H1 (cell line): ENCODE measurements at regions not wholly inside any gene's neighbourhood (a gene's known extent, or its start where the extent isn't known, plus 50 kb on each side); places are given as distances from the start of the nearest gene placed in this dataset.

Experiments
- CTCF ChIA-PET: fragments of 300-600 bp; sonication (Branson Sonifier 250); formaldehyde crosslinking; loops from one replicate; lab custom pipeline; 2021; ENCODE audit not compliant: partially characterized antibody; lab: Charles Lee
- POLR2A ChIA-PET: fragments of 300-600 bp; sonication (Branson Sonifier 250); formaldehyde crosslinking; loops from one replicate; lab custom pipeline; 2021; ENCODE audit warnings: inconsistent platforms; ENCODE audit not compliant: partially characterized antibody; lab: Charles Lee
- DNase-seq, 2 experiments: peaks; one replicate each; pipeline versions ENCODE4 v3.0.0 to v3.0.0-alpha.2; 2010 to 2022; ENCODE audit warnings: low spot score in 2 of 2, low read depth in 1 of 2, mixed read lengths in 1 of 2
- FAIRE-seq: peaks from 2 replicates; lab custom pipeline; 2011; peaks lifted over from hg19 to GRCh38; lab: Jason Lieb, UNC
- H2AFZ ChIP-seq: 2 replicates; pipeline ENCODE4 v1.8.1; 2012; ENCODE audit warnings: low read length, inconsistent platforms
- H2AK5ac ChIP-seq: 2 replicates; pipeline ENCODE4 v1.6.1; 2013; ENCODE audit warnings: low read depth, low read length
- H2BK120ac ChIP-seq: replicated peaks from 2 replicates; pipeline ENCODE3; 2013; ENCODE audit warnings: low read depth, low read length, inconsistent platforms
- H2BK12ac ChIP-seq: 2 replicates; pipeline ENCODE4 v1.6.1; 2013; ENCODE audit warnings: low read depth, low read length
- H2BK15ac ChIP-seq: 2 replicates; pipeline ENCODE4 v1.6.1; 2013; ENCODE audit warnings: low read length
- H2BK20ac ChIP-seq: 2 replicates; pipeline ENCODE4 v1.6.1; 2013; ENCODE audit warnings: low read length
- H2BK5ac ChIP-seq: 2 replicates; pipeline ENCODE4 v1.6.1; 2013; ENCODE audit warnings: low read depth, low read length
- H3K14ac ChIP-seq: 2 replicates; pipeline ENCODE4 v1.6.1; 2013; ENCODE audit warnings: inconsistent platforms; ENCODE audit not compliant: insufficient read length
- H3K18ac ChIP-seq: 2 replicates; pipeline ENCODE4 v1.6.1; 2013; ENCODE audit warnings: low read length; ENCODE audit errors: extremely low read depth
- H3K23ac ChIP-seq: 2 replicates; pipeline ENCODE4 v1.6.1; 2013; ENCODE audit warnings: inconsistent platforms; ENCODE audit not compliant: insufficient read length
- H3K23me2 ChIP-seq: 2 replicates; pipeline ENCODE4 v1.6.1; 2013; ENCODE audit warnings: low read depth, low read length
- H3K27ac ChIP-seq: 2 replicates; pipeline ENCODE4 v1.6.1; 2011; ENCODE audit warnings: low read depth, low read length, inconsistent platforms
- H3K27me3 ChIP-seq, 4 experiments: replicated peaks in 1 of 4; 1 replicate in 1 of 4; 2 replicates in 3 of 4; pipeline versions ENCODE4 v1.6.1 to v1.8.1; 2011 to 2013; ENCODE audit warnings: low read length in 3 of 4, mild to moderate bottlenecking in 3 of 4, inconsistent platforms in 2 of 4, mixed read lengths in 2 of 4, moderate library complexity in 1 of 4; ENCODE audit not compliant: control insufficient read depth in 3 of 4, insufficient read depth in 3 of 4; ENCODE audit errors: extremely low read depth in 1 of 4
- H3K36me3 ChIP-seq, 4 experiments: 2 replicates each; pipeline versions ENCODE4 v1.6.1 to v1.8.1; 2011 to 2013; ENCODE audit warnings: mild to moderate bottlenecking in 4 of 4, low read length in 3 of 4, moderate library complexity in 2 of 4, control low read depth in 1 of 4, inconsistent platforms in 1 of 4; ENCODE audit not compliant: insufficient read depth in 4 of 4, control insufficient read depth in 2 of 4
- H3K4ac ChIP-seq: replicated peaks from 2 replicates; pipeline ENCODE3; 2013; ENCODE audit warnings: low read length, low read depth, mixed read lengths, inconsistent platforms; ENCODE audit not compliant: insufficient read length
- H3K4me1 ChIP-seq, 4 experiments: replicated peaks in 1 of 4; 1 replicate in 1 of 4; 2 replicates in 3 of 4; pipeline versions ENCODE4 v1.6.1 to v1.8.1; 2011 to 2013; ENCODE audit warnings: low read length in 3 of 4, inconsistent platforms in 2 of 4, mixed read lengths in 1 of 4; ENCODE audit not compliant: insufficient read depth in 4 of 4, control insufficient read depth in 3 of 4
- H3K4me2 ChIP-seq, 2 experiments: 2 replicates each; pipeline versions ENCODE4 v1.6.1 to v1.8.1; 2011 to 2013; ENCODE audit warnings: low read depth in 2 of 2, low read length in 2 of 2, control low read depth in 1 of 2, inconsistent platforms in 1 of 2, mild to moderate bottlenecking in 1 of 2; ENCODE audit not compliant: insufficient read depth in 1 of 2
- H3K4me3 ChIP-seq, 4 experiments: fragments of 200-600, 300-600 bp in 1 of 4; sonication (generic), shearing (Covaris generic), sonication (Bioruptor Twin) in 1 of 4; 2 replicates each; pipeline versions ENCODE4 v1.5.1 to v1.8.1; 2011 to 2016; ENCODE audit warnings: low read length in 4 of 4, low read depth in 3 of 4, control low read depth in 2 of 4, inconsistent platforms in 2 of 4, mild to moderate bottlenecking in 2 of 4, mixed read lengths in 1 of 4, moderate library complexity in 1 of 4; ENCODE audit not compliant: insufficient read depth in 2 of 4; ENCODE audit errors: extremely low read depth in 1 of 4
- H3K56ac ChIP-seq: replicated peaks from 2 replicates; pipeline ENCODE3; 2013; ENCODE audit warnings: low read depth, mild to moderate bottlenecking, mixed read lengths, low read length, inconsistent platforms; ENCODE audit not compliant: insufficient read length
- H3K79me1 ChIP-seq: 2 replicates; pipeline ENCODE4 v1.6.1; 2013; ENCODE audit warnings: low read depth, low read length, control low read depth
- H3K79me2 ChIP-seq, 2 experiments: 2 replicates each; pipeline versions ENCODE4 v1.6.1 to v1.8.1; 2012 to 2013; ENCODE audit warnings: low read length in 2 of 2, mild to moderate bottlenecking in 2 of 2, inconsistent platforms in 1 of 2; ENCODE audit not compliant: insufficient read depth in 2 of 2, control insufficient read depth in 1 of 2
- H3K9ac ChIP-seq, 4 experiments: replicated peaks in 1 of 4; 1 replicate in 1 of 4; 2 replicates in 3 of 4; pipeline versions ENCODE4 v1.6.1 to v1.8.1; 2011 to 2013; ENCODE audit warnings: low read depth in 3 of 4, low read length in 3 of 4, control low read depth in 2 of 4, mild to moderate bottlenecking in 2 of 4, moderate library complexity in 2 of 4, inconsistent platforms in 1 of 4; ENCODE audit errors: extremely low read depth in 1 of 4
- H3K9me3 ChIP-seq, 2 experiments: 2 replicates each; pipeline versions ENCODE4 v1.6.1 to v1.8.1; 2012 to 2013; ENCODE audit warnings: mild to moderate bottlenecking in 2 of 2, moderate library complexity in 2 of 2, control low read depth in 1 of 2, inconsistent platforms in 1 of 2, low read depth in 1 of 2, low read length in 1 of 2, mixed read lengths in 1 of 2; ENCODE audit not compliant: insufficient read depth in 2 of 2
- H4K20me1 ChIP-seq, 2 experiments: replicated peaks in 1 of 2; 2 replicates each; pipeline versions ENCODE3 to v1.8.1; 2011 to 2013; ENCODE audit warnings: inconsistent platforms in 2 of 2, low read length in 2 of 2, mild to moderate bottlenecking in 1 of 2; ENCODE audit not compliant: insufficient read depth in 2 of 2, control insufficient read depth in 1 of 2
- H4K5ac ChIP-seq: 2 replicates; pipeline ENCODE4 v1.6.1; 2013; ENCODE audit warnings: low read length, low read depth, mixed read lengths, inconsistent platforms; ENCODE audit not compliant: insufficient read length
- H4K8ac ChIP-seq: 2 replicates; pipeline ENCODE4 v1.8.0; 2013; ENCODE audit warnings: mild to moderate bottlenecking, moderate library complexity, low read length, inconsistent platforms; ENCODE audit not compliant: insufficient read depth; ENCODE audit errors: extremely low read depth
- H4K91ac ChIP-seq: replicated peaks from 2 replicates; pipeline ENCODE3; 2013; ENCODE audit warnings: low read length, mixed read lengths, inconsistent platforms; ENCODE audit not compliant: insufficient read length
- CREB1 ChIP-seq: IDR thresholded peaks from 2 replicates; pipeline ENCODE4 v1.6.1; 2012; ENCODE audit warnings: inconsistent platforms
- CTBP2 ChIP-seq: IDR thresholded peaks from 2 replicates; pipeline ENCODE4 v1.7.0; 2011; ENCODE audit warnings: borderline replicate concordance, mild to moderate bottlenecking, moderate library complexity, mixed read lengths, low read length; ENCODE audit not compliant: insufficient read depth, insufficient read length
- CTCF ChIP-seq, 3 experiments: IDR thresholded peaks; 1 replicate in 2 of 3; 2 replicates in 1 of 3; pipeline versions ENCODE4 v1.5.1 to v1.6.1; 2011; ENCODE audit warnings: low read length in 3 of 3, mild to moderate bottlenecking in 3 of 3, inconsistent platforms in 2 of 3, low read depth in 1 of 3, moderate library complexity in 1 of 3; ENCODE audit not compliant: insufficient read depth in 1 of 3; ENCODE audit errors: control extremely low read depth in 1 of 3
- GTF2F1 ChIP-seq: IDR thresholded peaks from 2 replicates; pipeline ENCODE4 v1.6.1; 2012; ENCODE audit warnings: low read depth, low read length, improper control_type of control experiment, borderline replicate concordance
- POLR2A ChIP-seq, 2 experiments: IDR thresholded peaks; 1 replicate in 1 of 2; 2 replicates in 1 of 2; pipeline ENCODE4 v1.6.1; 2011; ENCODE audit warnings: low read depth in 2 of 2, low read length in 2 of 2, mild to moderate bottlenecking in 2 of 2; ENCODE audit errors: control extremely low read depth in 1 of 2
- SIRT6 ChIP-seq: IDR thresholded peaks from one replicate; pipeline ENCODE4 v1.7.1; 2012; ENCODE audit warnings: low read length, inconsistent platforms
- WGBS, 2 experiments: shearing (Covaris generic) in 1 of 2; methylation state at CpG; one replicate each; pipeline versions ENCODE4 v1.1.6 to v1.1.7; 2013 to 2015; ENCODE audit warnings: low lambda C conversion rate in 2 of 2, mixed read lengths in 2 of 2, inconsistent platforms in 1 of 2, low coverage in 1 of 2, missing lambda C conversion rate in 1 of 2; ENCODE audit not compliant: insufficient replicate concordance in 2 of 2, insufficient coverage in 1 of 2, insufficient read length in 1 of 2; ENCODE audit errors: extremely low coverage in 1 of 2, missing lambda C conversion rate in 1 of 2; 5-methylcytosine and 5-hydroxymethylcytosine counted together

GRCh38 chr12:94803939-94804338 is 153.6 kb upstream of the TMCC3 start:
- no peak overlapping the region for H4K8ac ChIP-seq
- no peak overlapping the region for H2BK120ac ChIP-seq
- H4K5ac ChIP-seq, result no peak overlapping the region

More at GRCh38 chr12:94803939-94804338, 153.6 kb upstream of the TMCC3 start:
- Histone ChIP-seq H2BK20ac (no peak overlapping the region), H3K79me1 (no peaks in the 10 kb centered on the region), H2AK5ac (no peak overlapping the region), H3K23ac (no peak overlapping the region), H3K27me3 (peaks cover 0 to 1% (median 0%) of the 10 kb centered on the region in 4 experiments; a peak in 1 of 7 replicates), H3K9ac (no peak overlapping the region), H3K4me2 (no peak overlapping the region), H3K18ac (no peak overlapping the region), H3K79me2 (no peaks in the 10 kb centered on the region), H2BK15ac (no peak overlapping the region), H2AFZ (no peak overlapping the region), H3K56ac (no peak overlapping the region), H3K27ac (no peak overlapping the region), H3K23me2 (no peaks in the 10 kb centered on the region), H4K91ac (no peak overlapping the region), H3K4me1 (no peaks in the 10 kb centered on the region), H3K36me3 (no peaks in the 10 kb centered on the region), H3K4me3 (no peak overlapping the region), H2BK5ac (no peak overlapping the region), H3K9me3 (no peaks in the 10 kb centered on the region), H2BK12ac (no peak overlapping the region), H3K14ac (no peak overlapping the region), H3K4ac (no peak overlapping the region), H4K20me1 (no peaks in the 10 kb centered on the region)
- ChIA-PET CTCF (interaction anchor here (0.6 to 2.1 kb wide), 2 partner anchors 41 to 86 kb away, joined by 3 to 7 read pairs; no protein-coding TSS in a partner anchor), POLR2A (interaction anchor here (1.2 to 1.4 kb wide), 2 partner anchors 9 to 200 kb away, joined by 3 read pairs; no protein-coding TSS in a partner anchor)
- WGBS, 2 experiments, result 69% methylated on average over 4 of the region's 4 CpGs; no CpG with 5 or more reads in 1 of the 2 experiments
- TF ChIP-seq CTCF (IDR thresholded peaks at IDR 0.05; ENCODE audit: control extremely low read depth in 1 of 3, insufficient read depth in 1 of 3, low read depth in 1 of 3, low read length in 3 of 3) (no peak), CTBP2 (no peak), SIRT6 (no peak), CREB1 (no peak), GTF2F1 (no peak), POLR2A (IDR thresholded peaks at IDR 0.05; ENCODE audit: control extremely low read depth in 1 of 2, low read depth in 2 of 2, low read length in 2 of 2) (no peak)
- DNase-seq, result no peak
- FAIRE-seq, result no peak
